ENCODE measurements at regions not wholly inside any gene's neighbourhood (a gene's known extent, or its start where the extent isn't known, plus 50 kb on each side); places are given as distances from the start of the nearest gene placed in this dataset.

DNA sequence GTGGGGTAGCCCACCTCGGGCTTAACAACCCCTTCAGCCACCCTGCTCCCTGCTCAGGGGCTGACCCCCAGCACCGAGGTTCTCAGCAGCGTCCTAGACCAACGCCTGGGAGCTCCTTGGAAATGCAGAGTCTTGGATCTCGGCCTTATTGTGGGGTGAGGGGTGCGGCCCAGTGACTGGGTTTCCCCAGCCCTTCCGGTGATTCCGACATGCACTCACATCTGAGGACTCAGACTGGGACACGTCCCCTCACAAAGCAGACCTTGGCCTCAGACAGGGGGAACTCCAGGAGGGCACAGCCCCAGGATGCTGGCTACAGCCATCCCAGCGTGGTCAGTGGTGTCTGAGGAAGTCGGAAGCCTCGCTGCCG is 117.7 kb downstream of the RFLNA start:
- DNase-seq (ENCODE audit: low read depth): no peak

DNA sequence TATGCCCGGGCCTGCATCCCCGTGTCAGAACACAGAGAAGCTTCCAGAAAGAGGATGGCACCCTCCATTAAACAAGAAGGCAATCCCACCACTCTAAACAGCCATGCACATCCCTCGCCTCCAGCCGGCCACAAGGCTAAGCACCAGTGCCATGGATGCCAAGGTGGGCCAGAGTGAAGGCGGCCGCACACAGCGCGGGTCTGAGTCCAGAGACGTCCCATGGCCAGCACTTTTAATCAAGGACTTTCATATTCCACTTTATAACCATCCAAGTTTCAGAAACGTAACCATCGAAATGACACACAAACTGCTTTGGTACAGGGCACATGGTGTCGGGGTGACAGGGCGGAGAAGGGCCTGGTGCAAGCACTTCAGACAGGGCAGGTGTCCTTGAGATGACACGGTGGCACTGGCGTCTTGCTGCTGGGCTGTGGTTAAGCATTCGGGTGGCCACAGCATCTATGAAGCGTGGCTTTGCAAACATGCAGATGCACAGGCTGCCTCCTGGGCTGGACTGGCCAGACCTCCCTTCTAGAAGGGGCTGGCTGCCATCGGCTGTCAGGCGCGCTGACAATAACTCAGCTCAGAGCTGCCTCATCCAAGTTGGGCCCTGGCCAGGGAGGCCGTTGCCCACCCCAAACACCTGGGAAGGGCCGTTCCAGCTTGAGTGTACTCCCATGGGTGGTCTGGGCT is 117.2 kb downstream of the RFLNA start:
- no peak for DNase-seq (ENCODE audit: low read depth)

DNA sequence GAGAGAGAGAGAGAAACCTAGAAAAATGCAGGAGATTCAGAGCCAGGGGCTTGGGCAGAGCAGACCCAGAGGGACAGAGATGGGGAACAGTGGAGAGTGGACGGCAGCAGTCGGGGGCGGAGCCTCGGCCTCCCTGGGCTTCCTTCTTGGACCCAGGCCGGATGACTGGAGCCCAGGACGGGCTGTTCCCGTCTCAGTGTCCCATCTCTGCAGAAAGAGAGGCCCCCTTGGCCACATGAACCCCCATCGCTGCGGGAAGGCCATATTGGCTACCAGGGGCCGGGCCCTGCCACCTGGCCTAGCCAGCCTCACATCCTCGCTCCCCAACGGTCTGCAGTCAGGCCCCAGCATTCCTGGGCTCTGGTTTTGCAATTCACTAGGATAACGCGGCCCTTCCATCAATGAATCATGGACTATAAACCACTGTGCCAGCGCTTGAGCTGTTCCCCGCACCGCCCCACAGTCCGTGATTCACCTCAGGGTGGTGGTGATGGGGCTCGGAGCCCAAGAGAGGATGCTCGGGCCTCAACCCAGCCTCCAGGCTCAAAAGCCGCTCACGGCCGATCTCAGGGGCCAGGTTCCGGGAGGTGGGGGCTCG is 116.5 kb downstream of the RFLNA start:
- DNase-seq (ENCODE audit: low read depth): peak; percentile 98

DNA sequence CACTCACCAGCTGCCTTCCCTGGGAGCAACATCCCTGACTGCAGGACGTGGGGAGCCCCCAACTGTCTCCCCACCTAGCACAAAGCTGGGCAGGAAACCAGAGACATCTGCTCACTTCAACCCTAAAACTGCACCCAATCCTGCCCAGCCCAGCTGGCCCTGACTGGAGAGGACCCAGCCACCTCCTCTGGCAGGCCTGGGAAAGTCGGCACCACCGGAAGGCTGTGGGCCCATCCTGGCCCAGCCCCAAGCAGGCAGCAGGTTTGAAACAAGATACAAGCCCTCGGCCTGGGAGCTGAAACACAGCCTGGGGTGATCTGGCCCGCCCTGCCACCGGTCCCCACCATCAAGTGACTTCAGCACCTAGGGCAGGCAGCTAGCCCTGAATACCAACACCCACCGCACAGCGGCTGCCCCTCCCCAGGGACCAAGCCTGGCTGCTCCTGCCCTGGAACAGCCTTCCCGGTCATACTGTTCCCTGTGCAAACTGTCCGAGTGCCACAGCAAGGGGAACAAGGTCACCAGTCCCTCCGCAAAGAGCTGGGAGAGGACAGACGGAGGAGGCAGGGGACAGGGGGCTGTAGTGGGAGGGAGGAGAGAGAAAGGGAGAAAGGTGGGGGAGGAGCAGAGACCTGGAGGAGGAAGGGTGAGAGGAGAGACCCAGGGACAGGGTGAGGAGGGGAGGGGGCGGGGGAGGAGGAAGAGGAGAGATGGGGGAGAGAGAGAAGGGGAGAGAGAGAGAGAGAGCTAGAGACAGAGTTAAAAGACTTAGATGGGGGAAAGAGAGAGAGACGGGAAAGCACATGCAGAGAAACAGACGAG is 115.7 kb downstream of the RFLNA start:
- DNase-seq (ENCODE audit: low read depth): peak; percentile 64

DNA sequence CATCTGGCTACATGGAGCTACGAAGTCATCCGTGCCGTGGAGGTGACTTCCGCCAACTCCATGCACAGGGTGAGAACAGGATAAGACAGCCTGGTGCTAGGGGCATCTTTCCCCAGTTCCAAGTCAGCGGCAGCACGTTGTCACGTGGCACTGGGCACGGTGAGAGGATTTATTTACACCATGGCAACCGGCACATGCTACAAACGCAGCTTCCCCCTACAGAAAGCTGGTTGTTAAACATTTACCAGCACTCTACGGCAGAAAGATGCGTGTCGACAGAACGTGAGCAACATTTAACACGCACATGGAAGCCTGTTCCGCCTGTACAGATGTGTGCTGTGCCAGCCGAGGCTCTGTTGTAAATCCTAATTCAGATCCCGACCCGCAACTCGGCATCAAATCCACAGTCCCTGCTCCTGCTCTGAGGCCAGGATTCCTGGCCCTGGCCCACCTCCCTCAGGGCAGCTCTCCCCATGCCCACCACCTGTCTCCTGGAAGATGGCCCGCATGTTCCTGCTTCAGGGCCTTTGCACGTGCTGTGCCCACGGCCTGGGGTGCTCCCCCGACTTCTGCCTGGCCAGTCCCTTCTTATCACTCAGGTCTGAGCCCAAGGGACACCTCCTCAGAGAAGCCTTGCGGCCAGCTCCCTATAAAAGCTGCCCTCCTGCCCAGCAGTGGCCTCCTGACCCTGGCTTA is 114.1 kb downstream of the RFLNA start:
- no peak for DNase-seq (ENCODE audit: low read depth)

DNA sequence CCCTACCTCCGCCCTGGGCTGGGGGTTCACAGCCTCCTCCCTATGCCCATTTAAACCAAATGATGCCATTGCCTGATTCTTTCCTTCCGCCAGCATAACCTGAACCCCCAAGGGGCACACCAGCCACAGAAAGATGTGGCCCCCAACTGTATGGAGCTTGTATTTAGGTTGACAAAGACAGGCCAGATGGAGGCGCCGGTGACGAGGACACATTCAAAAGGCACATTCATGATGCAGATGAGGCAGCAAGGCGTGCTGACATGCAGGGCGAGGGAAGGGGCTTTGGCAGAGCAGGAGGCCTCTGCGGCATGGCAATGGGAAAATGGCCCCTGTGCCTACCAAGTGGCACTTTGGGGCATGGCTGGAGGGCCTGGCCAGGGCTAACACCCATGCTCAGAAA is 112.2 kb downstream of the RFLNA start:
- no peak for DNase-seq (ENCODE audit: low read depth)

DNA sequence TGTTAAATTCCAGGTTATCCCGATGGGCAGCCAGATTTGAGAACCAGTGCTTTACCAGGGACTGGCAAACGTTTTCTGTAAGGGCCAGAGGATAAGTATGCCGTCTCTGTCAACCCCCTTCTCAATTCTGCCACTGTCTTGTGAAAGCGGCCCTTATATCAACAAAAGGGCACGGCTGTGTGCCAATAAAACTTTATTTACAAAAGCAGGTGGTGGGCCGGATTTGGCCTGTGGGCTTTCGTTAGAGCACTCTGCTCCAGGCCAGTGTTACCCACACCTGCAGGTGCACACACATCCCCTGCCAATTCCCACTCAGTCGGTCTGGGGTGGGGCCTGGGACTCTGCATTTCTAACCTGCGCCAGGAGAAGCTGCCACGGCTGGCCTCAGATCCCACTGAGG is 111.2 kb downstream of the RFLNA start:
- DNase-seq (ENCODE audit: low read depth): no peak

DNA sequence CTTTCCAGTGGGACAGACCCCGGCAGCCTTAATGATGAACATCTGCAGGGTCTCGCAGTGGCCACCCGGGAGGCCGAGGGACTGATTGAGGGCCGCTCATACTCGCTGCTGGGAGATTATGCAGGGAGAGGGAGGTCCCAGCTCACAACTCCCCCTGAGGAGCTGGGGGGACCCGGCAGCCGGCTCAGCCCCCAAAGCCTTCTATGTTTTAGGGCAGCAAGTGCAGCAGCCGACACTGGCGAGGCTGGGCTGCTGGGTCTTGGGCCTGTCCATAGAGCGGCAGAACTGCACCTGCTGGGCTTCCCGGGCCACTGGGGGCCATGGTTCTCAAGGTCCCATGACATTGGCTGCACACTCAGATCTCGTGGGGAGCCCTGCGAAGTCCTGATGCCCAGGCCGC is 110.7 kb downstream of the RFLNA start:
- no peak for DNase-seq (ENCODE audit: low read depth)

DNA sequence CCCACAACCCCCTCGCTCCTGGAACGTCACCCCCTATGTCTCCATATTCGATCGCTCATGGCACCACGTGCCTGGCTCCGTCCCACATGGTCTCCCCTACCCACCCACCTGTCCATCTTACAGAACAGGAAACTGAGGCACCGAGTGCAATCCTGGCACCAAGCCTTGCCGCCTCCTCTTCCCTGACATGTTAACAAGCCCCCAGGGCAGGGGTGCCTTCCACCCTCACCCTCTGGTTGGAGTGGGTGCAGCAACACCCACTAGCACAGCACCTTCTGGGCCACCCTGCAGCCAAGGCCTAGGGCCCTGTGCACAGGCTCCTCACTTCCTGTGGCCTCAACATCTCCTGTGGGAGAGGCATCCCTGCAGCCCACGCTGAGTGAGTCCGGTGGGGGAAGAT is 110.3 kb downstream of the RFLNA start:
- no peak for DNase-seq (ENCODE audit: low read depth)

DNA sequence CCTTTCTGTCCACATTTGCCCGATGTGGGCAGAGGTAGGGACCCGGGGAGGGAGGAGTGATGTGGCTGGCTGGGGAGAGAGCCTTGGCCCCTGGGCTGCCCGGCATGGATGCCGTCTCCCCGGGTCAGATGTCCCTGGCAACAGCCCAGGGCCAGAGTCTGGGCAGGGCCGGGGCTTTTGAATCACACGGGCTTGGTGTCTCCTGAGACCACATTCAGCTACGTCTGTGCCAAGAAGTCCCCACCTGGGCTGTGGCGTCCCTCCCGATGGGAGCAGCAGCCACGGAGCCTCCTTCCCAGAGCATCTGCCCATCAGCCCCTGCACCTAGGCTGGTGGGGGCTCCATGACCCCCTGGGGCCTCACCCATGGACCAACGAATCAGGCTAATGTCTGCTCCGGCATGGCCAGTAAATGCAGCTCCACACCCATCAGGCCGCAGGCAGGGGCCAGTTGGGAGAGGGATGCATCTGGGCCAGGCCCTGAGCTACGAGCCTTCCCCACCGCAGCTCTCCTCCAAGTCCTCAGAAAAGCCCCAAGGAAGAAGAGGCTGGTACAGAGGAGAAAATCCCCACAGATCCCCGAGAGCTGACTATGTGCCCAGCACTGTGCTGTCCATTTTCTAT is 109.4 kb downstream of the RFLNA start:
- no peak for DNase-seq (ENCODE audit: low read depth)

DNA sequence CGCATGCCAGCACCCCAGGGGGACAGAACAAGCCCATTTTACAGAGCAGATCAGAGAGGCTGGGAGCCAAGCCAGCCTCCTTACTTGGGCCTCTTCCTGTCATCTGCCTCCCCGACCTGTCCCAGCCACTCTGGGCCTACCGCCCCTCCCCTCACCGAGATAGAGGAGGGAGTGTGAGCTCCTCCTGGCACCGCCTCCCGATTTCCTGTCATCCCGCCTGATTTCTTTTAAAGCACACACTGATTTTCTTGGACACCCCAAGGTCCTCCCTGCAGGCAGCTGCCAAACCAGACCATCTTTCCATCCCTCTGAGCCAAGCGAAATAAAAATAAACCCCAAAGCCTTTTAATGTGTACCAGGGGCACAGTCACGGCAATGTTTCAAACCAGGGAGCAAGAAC is 108.4 kb downstream of the RFLNA start:
- DNase-seq (ENCODE audit: low read depth): no peak

DNA sequence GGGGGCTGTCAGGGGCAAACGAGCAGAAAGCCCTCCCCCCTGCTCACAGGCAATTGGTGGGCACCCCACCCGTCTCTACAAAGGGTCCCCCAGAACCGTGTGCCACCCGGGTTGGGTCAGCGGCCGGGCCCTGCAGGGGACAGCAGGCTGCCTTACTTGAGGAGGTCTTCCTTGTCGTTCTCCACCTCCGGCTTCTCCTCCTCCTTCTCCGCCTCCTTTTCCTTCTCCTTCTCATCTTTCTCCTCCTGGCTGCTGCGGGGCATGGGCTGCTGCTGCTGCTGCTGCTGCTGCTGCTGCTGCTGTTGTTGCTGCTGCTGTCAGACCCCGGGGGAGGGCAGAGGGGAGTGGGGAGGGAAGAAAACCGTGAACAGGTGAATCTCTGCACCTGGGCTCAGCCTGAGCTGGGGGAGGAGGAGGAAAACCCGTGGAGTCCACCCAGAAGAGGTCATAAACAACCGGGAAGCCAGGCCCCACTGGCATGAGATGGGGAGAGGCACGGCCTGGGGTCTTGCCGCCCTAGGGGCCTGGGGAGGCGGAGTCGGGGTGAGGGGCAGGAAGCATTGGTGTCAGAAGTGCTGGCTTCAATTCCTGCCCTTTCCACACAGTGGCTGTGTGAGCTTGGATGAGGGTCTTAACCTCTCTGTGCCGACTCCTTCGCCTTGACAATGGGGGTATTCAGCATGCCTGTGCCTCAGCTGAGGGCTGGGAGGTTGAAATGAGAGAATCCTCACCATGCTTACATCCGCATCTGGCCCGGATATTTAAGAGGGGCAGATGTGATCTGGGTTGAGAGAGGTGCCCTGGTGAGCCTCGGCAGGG is 107.6 kb downstream of the RFLNA start:
- DNase-seq (ENCODE audit: low read depth): no peak

DNA sequence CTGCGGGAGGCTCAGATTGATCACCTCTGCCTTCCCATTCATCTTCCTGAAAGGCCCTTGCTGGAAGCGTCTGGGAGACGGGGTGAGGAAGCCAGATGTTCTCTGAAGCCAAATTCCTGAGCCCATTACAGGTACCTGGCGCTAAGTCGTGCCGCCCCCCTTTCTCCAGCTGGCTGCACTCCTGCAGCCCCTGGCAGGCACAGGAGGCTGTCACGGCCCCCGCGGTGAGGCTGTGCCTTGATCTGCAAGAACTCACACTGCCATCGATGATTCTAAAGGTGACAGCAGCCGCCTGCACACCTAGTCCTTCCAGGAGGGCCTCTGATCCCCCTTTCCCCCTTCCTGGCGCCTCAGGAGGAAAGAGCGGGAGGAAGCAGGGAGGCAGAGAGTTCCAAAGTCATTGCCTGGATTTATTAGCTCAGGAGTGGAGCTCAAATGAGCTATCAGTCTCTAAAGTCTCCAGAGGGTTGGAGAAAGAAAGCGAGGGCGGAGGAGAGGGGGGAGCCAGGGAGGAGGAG is 106.9 kb downstream of the RFLNA start:
- DNase-seq (ENCODE audit: low read depth): no peak

DNA sequence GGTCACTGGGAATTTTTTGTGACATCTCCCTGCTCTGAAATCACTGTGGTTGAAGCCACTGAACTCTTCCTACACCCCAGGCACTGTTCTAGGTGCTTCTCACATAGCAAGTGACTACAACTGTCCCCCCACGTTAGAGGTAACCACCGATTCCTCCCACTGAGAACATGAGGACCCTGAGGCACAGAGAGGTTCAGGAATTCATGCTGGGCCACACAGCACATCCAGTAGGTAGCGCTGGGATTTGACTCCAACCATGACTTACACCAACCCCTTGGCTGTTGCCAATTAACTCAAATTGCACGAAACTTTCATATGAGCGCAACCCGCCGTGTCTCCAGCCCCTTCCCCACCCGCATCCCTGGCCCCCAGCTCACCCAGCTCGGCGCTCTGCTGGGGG is 105.2 kb downstream of the RFLNA start:
- no peak for DNase-seq (ENCODE audit: low read depth)

DNA sequence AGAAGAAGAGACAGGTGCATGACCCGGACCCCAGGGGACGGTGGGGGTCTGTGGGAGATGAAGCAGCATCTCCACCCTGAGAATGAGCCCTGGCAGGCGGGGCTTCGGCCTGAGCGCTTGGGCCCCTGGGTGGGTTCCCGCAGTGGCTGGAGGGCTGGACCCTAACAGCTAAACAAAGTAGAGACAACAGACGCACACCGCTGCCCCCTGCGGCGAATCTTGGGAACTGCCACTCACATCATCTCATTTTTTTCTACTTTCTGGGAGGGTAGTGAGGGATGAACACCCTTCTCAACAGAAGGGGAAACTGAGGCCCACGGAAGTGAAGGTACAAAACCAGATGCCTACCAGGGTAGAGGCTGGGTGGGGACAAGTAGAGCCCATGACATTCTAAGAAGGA is 104.7 kb downstream of the RFLNA start:
- peak; percentile 43 for DNase-seq (ENCODE audit: low read depth)

DNA sequence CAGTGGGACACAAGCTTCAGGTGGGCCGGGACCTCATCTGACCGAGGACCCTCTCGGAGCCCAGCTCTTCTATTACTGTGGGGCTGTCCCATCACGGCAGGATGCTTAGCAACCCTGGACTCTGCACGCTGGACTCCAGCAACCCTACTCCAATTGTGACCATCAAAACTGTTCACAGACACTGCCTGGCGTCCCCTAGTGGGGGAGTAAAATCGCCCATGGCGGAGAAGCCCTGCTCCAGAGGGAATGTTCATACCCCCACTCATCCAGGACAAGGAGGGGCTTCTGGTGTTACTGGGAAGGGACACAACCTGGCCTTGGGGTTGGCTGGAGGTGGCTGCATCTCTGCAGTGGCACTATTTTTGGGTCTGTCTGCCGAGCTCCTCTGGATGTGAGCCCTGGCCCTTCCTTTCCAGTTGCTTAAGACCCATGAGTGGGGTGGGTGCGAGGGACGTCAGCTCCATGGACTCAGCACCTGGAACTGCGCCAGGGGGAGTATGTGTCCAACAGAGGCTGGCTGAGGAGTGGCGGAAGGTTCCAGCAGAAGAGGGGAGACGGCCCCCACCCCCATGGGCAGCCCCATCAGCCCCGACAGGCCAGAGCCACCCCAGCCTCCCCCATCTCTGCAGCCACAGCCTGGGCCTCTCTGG is 103.8 kb downstream of the RFLNA start:
- no peak for DNase-seq (ENCODE audit: low read depth)

DNA sequence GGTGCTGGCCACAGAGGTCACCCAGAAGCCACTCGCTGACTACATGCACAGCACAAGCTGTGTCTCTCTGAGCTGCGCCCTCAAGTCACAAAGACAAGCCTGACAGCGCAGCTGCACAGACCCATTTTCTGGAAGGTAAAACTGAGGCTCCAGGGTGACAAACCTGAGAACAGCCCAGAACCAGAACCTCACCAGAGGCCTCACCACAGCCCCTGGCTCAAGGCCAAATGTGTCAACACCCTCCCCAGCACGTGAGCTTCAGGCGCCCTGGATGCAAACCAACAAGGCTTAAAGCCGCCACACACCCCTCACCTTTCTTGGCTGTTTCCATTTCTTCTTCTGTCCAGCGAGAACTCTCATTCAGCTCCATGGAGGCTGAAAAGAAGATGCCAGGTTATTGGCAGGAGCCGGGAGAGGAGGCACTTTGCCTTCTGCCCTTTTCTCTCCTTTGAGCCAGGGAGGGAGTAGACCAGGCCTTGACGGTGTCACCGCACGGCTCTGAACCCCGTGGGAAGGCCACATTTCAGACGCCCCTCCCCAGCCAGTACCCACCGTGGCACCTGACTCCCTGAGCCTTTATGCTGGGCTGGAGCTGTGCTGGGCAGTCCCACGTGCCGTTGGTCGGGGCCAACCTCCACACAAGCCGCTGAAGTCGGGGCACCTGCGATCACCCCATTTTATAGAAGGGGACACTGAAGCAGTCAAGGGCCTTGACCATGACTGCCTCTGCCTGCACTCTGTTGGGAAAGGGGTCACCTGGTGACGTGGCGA is 103.1 kb downstream of the RFLNA start:
- peak; percentile 27 for DNase-seq (ENCODE audit: low read depth)

DNA sequence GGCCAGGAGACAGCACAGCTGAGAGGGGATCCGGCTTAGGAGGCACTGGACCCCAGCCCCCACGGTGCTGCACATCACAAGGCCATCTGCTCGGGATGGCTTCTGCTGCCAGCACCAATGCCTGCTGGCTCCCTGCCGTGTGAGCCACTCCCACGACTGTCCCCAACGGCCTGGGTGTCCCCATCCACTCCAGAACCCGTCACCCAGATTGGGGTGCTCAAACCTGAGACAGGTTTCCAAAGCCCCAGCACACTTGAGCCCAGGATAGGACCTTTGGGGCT is 102.4 kb downstream of the RFLNA start:
- DNase-seq (ENCODE audit: low read depth): no peak

DNA sequence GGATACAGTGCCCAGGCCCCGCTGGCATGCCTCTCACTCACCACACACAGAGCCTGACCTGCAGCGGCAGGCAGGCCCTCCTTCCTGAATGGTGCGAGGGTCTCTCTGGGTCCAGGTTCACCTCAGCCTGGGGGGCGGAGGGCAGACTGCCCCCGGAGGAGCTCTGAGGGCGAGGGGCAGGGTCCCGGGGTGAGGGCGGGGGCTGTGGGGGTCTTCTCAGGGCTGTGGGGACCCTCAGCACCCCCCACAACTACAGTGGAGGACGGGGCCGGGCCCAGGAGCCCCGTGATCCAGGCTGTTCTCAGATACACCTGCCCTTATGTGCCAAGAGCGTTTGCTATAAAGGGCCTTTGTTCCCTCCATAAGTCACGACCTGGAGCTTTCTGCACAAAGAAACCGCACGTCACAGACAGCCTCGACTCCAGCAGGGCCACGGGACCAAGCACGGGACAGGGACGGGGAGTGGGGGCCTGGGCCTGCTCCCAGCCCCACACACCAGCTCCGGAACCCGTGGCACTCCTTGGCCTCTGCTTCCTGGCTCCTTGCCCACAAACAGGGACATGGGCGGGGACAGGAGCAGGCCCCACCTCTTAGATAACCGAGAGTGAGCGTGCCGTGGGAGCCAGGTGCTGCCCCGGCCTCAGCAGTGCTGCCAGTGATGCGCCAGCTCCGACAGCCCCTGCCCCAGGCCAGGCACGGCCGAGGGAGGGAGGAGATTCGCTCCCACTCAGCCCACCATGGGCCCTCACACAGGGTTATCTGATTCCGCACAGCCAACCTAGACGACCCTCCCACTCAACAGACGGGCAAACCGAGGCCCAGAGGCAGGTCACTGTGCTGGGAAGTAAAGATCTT is 101.9 kb downstream of the RFLNA start:
- no peak for DNase-seq (ENCODE audit: low read depth)
